HL-60 (cell line): ENCODE measurements at regions not wholly inside any gene's neighbourhood (a gene's known extent, or its start where the extent isn't known, plus 50 kb on each side); places are given as distances from the start of the nearest gene placed in this dataset.

Source experiments
- CTCF ChIP-seq: IDR thresholded peaks from one replicate; pipeline ENCODE4 v1.5.1; 2011; ENCODE audit warnings: low read length, control low read depth, inconsistent platforms; ENCODE audit not compliant: insufficient read depth
- GABPA ChIP-seq: IDR thresholded peaks from 2 replicates; pipeline ENCODE4 v1.6.1; 2012; ENCODE audit warnings: low read depth
- POLR2AphosphoS5 ChIP-seq: IDR thresholded peaks from 2 replicates; pipeline ENCODE4 v1.6.1; 2012; ENCODE audit warnings: low read depth
- REST ChIP-seq: IDR thresholded peaks from 2 replicates; pipeline ENCODE4 v1.6.1; 2012; ENCODE audit warnings: low read depth; ENCODE audit not compliant: insufficient replicate concordance
- SPI1 ChIP-seq: IDR thresholded peaks from 2 replicates; pipeline ENCODE4 v1.6.1; 2012; ENCODE audit warnings: low read depth, mild to moderate bottlenecking, borderline replicate concordance

GRCh38 chr2:5449867-5450266, 242.3 kb upstream of the SOX11 start:
- no peak for TF ChIP-seq CTCF
- no peak for TF ChIP-seq REST
- no peak for TF ChIP-seq POLR2AphosphoS5
- TF ChIP-seq SPI1, result no peak
- TF ChIP-seq GABPA, result no peak
